Islet of Langerhans (tissue), 1 donor: ENCODE measurements at regions not wholly inside any gene's neighbourhood (a gene's known extent, or its start where the extent isn't known, plus 50 kb on each side); places are given as distances from the start of the nearest gene placed in this dataset.
"Not testable (repeated sequence)": the region's sequence is repeated elsewhere in the genome, so short reads cannot be mapped to it uniquely, and the experiment has no call there.

Source experiments
- FAIRE-seq: peaks from one replicate; lab custom pipeline; 2011; peaks lifted over from hg19 to GRCh38; lab: Jason Lieb, UNC

DNA sequence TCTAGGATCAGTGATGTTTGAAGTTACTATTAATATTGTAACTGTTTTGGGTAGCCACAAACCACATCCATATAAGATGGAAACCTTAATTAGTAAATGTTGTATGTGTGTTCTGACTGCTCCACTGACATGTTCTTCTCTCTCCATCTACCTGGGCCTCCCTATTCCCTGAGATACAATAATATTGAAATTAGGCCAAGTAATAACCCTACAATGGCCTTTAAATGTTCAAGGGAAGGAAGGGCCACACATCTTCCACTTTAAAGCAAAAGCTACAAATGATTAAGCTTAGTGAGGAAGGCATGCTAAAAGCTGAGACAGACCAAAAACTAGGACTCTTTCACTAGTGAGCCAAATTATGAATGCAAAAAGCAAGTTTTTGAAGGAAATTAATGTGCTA is 176.4 kb upstream of the ANK3 start:
- no peak for FAIRE-seq

DNA sequence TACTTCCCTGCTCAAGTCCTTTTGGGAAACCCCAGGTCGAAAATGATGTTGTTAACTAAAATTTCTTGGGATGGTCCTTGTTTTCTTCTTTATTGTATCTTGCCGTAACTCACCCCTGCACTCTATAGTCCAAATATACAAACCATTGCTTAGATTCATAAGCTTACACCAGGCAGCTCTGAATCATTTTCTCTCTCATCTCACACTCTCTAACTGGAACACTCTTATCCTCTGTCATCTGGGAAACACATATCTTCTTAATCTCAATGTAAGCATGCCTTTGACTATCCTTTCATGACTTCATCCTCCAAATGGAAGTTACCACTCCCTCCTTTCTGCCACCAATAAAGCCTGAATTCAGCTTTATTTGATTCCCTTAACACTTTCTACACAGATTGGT is 175.8 kb upstream of the ANK3 start:
- FAIRE-seq: no peak

DNA sequence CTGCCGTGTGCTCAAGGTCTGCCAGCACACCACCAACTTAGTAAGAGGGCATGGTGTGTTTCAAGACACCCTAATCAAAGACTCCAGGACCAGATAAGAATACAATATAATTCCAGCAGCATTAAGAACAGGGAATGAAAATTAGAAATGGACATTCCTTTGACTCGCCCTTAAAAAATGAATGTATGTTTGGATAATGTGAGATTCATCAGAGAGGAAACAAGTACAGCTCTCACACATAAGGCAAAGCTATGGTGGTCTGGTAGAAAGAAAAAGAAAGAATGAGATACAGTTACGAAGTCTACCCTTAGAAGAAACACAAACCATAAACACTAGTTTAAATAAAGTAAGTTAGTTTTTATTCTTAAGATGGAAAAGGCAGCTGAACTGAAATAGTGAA is 174.8 kb upstream of the ANK3 start:
- FAIRE-seq: no peak

DNA sequence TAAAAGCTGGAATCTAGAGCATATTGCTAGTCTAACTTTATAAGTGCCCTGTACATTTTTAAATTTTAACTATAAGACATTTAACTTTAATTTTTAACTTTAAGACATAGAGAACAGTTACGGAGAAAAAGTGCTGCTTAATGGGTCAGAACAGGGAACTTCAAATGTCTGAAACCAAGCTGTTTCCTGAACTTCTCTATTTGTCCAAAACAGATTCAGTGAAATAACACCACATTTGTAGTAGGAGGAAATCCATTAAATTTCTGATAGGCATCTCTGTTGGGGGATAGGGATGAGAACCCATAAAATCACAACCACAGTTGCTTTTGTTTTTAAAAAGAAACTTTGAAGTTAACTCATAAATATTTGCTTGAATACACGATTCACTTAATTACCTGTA is 170.8 kb upstream of the ANK3 start:
- FAIRE-seq: no peak

DNA sequence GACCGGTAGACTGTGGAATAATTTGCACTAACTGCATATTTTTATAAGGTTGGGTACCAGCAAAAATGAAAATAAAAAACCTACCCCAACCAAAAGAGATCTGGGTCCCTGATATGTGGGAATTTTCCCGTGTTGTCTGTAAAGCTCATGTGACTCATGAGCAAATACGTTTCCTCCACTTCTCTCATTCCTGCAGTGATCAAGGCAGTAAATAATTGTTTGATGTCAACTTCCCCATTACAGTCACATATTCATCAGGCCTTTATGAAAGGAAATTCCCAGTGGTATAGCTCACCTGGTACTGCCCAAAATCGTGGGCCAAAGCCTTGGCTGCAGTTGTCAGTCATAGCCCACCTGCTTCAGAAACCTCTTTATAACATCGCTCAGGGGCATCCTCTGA is 166.0 kb upstream of the ANK3 start:
- FAIRE-seq: no peak

DNA sequence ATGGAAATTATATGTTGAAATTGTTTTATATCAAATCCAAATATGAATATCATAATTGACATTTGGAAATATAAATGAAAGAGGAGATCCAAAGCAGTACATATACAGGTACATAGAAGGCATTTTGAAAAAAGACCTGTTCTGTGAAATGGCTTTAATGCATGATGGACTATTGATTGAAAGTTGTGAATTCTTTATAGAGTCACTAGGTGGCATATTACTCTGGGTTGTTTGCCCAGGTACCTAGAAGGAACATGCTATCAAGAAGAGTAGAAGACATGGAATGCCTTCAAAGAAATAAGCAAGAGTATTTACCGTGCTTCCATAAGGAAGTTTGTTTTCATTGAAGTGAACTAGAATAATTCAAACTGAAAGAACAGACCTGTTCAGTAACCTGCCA is 160.0 kb upstream of the ANK3 start:
- FAIRE-seq: peak; percentile 84

DNA sequence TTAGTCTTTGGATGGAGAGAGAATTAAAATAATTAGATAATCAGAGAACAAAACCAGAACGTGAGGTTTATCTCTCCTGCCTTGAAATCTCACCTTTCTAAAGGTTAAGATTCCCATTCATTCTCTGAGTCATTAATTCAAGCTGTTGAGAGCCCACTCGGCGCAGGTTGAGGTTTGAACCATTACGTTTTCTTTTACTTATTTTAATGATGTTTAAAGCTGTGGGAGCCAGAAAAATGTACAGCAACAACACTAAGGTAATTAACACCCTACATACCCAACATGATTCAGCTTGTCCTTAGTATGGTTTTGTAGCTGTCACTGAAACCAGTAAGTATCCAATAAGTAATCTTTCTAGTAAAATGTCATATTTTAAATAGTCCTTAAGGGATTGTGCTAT is 153.0 kb upstream of the ANK3 start:
- FAIRE-seq: no peak

DNA sequence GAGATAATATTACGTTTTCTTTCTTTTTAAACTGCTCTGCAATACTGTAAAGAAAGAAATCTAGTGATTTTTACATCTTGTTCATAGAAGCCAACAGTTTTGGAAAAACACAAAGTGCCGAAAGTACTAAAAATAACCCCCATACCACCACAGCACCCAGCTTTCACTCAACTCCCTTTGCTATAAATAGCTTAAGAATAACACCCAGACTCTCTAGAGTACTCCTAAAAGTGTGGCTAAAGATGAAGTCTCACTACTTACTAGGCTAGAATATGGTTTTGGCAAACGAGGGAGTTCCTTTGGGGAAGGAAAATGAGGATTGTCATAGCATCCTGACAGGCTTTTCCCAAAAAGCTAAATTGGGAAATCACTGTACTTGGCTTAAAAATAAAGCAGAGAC is 151.8 kb upstream of the ANK3 start:
- no peak for FAIRE-seq

DNA sequence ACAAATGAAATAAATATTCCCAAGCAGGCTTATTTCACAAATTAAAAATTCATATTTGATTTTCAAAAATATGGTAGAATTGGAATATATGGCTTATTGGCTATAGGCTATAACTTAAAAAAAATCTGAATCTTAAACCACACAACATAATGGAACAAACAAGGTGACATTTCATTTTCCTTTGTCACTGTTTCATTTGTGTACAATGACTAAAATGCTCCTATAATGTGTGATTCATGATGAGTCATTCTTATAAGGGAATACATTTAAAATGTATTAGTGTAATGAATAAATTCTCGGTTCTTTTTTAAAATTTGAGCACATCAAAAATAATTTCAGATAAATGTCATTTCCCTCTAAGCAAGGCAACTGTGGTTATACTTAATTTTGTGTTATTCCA is 148.0 kb upstream of the ANK3 start:
- no peak for FAIRE-seq

DNA sequence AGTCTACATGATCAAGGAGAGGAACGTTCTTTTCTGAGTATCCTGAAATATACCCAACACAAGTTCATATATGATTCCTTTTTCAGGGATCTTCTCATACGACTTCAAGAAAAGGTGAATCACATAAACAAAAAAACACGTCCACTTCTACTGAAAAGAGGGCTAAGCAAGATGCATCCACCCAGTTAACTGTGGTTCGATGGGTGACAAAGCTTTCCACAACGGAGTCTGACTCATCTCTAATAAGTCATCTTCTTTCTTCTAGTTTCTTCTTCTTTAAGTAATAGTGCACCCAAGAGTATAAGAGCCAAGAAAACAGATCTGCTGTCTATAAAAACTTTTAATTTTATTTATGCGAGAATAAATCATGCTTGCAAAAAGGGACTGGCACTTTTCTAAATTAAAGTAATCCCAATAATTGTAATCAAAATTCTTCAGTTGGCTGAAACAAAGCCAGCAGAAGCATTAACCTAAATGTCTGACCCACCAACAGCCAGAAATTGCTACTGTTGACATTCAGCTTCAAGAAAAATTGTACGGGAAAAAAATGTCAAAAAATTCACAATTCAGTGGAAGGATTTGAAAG is 146.9 kb upstream of the ANK3 start:
- no peak for FAIRE-seq

DNA sequence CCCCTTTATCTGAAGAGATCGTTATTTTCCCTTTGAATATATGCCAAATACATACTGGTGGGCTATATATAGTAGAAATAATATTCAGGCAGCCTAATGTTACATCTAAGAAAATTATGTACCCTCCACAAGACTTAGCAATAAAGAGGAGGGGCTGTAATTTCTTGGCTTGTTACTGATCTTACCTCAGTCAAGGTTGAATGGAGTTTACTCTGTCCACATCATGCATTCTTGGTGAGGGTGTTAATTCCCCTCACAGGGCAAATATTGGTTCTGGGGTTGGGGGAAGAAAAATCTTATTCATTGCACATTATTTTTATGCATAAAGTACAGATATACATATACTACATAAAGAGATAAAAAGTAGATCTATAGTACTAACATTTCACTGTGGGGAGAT is 145.8 kb upstream of the ANK3 start:
- FAIRE-seq: no peak

DNA sequence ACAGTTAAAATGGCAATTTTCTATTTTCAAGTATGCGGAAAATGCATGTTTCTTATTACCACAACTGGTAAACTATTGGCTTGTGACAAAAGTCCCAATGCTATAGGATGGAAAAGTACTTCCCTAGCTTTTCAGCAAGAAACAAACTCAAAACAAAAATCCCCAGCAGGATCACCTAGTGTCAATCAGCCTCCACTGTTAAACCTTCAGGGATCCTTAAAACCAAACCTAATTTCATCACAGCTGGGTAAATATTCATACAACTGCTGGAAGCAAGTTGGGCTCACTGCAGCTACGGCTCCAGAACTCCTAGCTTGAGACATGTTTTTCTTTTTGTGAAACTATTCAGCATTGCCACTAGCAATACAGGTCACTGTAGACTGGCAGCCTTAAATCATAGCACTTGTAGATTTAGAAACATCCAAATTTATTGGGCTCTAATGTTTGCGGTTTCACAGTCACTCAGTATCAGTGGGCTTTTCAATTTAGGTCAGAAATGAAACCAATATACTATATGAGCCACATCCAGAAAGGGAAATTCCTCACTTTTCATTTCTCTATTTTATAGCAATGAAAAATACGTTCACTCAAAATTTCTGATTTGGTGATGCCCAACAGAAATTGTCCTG is 145.2 kb upstream of the ANK3 start:
- no peak for FAIRE-seq

DNA sequence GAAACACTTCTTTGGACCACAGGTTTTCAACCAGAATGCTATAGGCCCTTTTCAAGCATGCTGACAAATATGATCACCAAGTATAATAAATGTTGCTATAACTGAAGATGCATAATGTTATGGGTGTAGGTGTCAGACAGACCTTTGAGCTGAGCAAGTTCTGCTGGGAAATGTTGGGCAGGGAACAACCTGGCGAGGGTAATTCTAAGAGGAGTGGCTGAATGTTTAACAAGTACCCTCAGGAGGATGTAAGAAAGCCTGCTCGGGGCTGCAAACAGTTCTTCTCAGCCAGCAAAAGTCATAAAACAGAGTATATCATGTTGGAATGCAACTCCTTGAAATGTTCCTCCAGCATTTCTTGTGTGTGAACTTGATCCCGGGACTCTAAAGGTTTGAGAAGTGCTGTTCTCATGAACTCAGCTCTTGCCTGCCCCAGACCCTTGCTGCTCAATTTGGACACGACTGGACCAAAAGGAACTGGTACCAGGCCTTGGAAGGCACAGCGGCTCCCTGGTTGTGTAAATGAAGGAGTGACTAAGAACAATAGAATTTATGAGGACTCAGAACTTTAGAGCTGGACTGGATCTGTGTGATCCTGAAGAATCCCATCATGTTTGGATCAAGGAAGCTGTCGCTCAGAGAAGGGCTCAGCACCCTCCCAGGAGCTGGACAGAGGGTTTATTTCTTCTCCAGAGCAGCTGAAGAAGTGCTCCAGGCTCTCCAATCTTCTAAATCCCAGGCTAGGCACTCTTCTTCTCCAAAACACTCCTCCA is 143.2 kb upstream of the ANK3 start:
- FAIRE-seq: no peak

DNA sequence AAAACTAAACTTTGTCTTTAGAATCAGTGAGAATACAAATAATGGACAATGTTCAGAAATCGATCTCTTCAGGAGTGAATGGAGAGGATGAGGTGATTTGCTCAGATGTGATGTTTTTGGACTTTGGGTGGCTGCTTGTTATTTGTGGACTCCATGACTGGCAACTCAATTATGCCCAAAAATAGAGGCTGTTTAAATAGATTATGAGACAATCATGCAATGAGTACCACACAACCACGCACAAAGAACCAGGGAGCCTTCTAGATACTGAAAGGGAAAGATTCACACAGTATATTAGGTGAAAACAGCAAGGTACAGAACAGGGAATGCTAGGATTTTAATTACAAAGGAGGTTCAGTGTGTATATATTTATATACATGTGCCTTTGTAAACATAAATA is 141.3 kb upstream of the ANK3 start:
- no peak for FAIRE-seq

DNA sequence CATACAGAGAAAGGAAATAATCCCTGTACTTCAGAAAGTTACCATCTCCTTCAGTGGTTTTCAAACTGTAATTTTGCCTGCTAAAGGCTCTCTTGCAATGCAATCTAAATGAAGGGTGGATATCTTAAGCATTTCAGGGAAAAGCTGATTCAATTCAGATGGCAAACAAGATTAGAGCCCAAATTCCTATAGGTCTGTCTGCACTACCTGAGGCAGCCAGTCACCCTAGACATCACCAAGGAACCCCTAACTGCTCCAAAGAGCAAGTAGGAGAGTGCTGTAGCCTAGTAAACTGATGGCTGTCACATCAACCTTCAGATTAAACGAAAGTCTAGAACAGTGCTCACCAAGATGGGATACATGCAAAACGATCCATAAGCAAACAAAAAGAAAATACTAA is 138.0 kb upstream of the ANK3 start:
- FAIRE-seq: no peak

DNA sequence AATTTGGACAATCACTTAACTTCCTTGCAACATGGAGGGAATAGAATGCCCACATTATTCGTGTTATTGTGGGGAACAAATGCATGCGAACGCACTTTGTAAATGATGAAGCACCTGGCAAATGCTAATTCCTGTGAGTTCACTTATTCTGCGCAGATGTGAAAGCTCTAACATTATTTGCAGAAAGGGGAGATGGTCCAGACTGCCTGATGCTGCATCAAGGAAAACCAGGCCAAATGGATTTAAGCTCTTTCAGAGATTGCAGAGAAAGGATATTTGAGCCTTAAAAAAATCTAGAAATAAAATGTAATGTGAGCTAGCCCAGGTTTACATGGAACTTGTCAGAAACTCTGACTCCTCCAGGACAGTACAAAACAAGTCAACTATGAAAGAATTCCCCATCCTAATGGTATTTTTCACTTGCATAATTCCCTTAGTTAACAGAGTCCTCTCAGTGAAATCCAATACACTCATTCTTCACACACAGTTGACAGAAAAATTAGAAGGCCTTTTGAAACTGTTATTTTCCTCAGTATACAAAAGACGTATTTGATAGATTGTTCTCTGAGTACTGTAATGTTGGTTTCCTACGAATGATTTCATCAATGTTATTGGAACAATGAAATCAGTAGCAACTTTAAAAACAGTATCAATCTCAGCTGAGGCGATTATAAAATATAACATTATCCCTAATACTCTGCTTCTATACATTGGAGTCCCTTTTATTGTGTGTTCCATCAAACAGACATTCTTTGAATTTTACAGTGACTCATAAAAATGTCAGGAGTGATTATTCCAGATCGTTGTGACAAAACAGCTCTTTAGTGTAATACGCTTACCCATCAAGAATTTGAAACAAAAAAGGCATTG is 136.3 kb upstream of the ANK3 start:
- no peak for FAIRE-seq

DNA sequence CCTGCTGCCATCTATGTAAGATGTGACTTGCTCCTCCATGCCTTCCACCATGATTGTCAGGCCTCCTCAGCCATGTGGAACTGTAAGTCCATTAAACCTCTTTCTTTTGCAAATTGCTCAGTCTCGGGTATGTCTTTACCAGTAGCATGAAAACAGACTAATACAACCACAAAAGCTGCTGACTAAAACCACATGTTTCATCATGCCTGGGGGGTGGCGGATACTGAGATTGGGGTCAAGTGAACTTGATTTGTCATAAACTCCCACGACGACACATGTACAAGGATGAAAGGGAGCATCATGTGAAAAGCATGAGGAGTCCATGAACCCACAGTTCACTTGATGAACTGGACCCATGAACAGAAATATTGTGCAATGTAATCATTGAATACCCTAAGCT is 134.9 kb upstream of the ANK3 start:
- FAIRE-seq: no peak

DNA sequence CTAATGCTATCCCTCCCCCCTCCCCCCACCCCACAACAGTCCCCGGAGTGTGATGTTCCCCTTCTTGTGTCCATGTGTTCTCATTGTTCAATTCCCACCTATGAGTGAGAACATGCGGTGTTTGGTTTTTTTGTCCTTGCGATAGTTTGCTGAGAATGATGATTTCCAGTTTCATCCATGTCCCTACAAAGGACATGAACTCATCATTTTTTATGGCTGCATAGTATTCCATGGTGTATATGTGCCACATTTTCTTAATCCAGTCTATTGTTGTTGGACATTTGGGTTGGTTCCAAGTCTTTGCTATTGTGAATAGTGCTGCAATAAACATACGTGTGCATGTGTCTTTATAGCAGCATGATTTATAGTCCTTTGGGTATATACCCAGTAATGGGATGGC is 133.7 kb upstream of the ANK3 start:
- FAIRE-seq: not testable (repeated sequence)

DNA sequence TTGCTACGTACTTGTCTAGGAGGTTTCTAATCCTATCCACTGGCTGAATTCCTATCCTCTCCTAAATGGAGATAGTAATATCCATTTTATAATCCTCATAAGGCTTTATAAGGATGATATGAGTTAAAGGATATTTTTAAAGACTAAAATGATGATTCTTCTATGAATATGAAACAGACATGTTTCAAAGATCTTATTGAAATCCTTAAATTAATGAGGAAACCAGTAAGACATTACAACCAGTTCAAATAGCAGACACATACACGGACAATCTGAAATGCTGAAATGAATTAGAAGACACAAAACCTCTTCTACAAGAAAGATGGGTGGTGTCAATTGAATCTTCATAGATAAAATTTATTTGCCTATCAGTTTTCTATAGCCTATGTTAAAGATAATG is 132.9 kb upstream of the ANK3 start:
- no peak for FAIRE-seq

DNA sequence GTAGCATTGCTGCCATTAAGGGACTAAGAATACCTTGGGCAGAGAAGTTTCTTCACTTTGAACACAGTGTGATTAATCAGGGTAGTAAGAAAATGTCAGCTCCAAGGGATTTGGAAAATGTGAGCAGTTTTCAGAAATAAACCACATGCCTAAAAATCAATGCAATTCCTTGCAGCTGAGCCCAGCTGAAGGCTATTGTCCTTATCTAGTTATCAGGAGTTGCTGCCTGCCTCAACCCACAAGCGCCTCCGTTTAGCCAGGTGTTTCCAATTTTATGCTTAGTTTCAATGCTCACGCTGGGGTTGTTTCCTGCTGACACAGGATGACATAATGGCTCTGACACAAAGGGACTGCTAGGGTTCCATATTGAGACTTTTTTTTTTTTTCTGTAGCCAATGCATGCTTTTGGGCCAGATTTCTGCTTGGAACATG is 132.3 kb upstream of the ANK3 start:
- peak; percentile 69 for FAIRE-seq

DNA sequence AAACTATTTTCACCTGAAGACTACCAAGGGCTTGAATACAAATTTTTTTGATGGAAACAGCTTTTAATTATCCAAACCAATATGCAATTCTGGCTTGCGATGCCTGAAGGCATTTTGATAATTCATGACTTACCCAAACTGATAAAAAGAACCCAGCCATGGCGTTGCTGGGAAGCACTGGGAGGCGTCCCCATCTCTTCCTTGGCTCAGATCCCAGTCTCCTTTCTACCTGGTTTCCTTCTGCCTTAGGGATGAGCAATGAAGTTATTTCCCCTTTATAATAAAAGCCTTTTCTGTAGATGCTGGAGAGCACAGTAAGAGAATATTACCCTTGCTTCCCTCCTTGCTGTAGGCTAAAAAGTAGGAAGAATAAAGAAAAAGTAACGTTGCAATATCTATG is 129.1 kb upstream of the ANK3 start:
- no peak for FAIRE-seq

DNA sequence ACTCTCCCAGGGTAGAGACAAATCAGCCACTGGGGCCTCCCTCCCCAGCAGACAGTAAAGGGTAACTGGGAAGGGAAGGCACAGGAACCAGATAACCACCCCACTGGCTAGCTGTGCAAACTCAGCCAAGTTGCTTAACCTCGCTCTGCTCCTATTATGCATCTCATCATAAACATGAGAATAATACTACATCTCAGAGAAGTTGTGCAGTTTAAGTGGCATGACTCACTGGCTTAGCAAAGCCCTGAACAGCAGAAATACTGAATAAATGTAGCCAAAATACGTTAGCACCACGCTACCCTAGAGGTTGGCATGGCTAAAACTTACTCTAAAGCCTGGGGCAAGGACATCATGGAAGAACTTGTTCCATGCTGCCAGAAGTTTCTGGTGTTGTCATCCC is 128.1 kb upstream of the ANK3 start:
- no peak for FAIRE-seq

DNA sequence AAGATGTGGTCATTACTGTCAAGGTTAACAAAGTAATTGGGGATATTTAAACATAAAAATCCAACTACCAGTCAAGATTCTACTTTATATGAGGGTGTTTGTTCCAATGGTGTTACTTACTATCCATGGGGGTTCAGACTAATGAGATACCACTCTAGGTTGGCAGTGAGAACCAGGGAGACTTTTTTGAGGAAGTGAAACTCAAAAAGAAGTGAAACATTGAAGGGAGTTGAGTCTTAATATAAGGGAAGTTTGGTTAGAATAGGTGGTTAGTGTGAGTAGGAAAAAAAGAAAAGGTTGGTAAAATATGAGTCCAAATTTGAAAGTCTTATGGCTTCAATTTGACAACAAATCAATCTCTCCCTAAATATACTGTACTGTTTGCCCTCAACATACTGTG is 123.6 kb upstream of the ANK3 start:
- no peak for FAIRE-seq
